ENCODE measurements at regions not wholly inside any gene's neighbourhood (a gene's known extent, or its start where the extent isn't known, plus 50 kb on each side); places are given as distances from the start of the nearest gene placed in this dataset.
A peak's percentile ranks its signal among the peaks of the same experiment; 100 is the strongest.

GRCh38 chr14:71354801-71355200 is 447.5 kb downstream of the PCNX1 start:
- Histone ChIP-seq H3K9me3 (ENCODE audit: control insufficient read depth, insufficient read depth, low read length) (no peaks in the 10 kb centered on the region), H2BK20ac (ENCODE audit: low read depth, low read length) (no peak overlapping the region), H4K20me1 (ENCODE audit: insufficient read depth, low read length) (peaks cover 10% of the 10 kb centered on the region; the same call in 1 of the 2 replicates), H3K4me1 (ENCODE audit: control insufficient read depth, insufficient read depth, low read length) (peaks cover 17% of the 10 kb centered on the region), H2AFZ (replicated peaks; ENCODE audit: low read length, poor library complexity) (no peak overlapping the region), H2AK9ac (replicated peaks; ENCODE audit: low read depth, low read length, poor library complexity) (no peak overlapping the region), H3K4me2 (ENCODE audit: low read depth, low read length) (peak overlapping the region; percentile 20; the same call in 1 of the 2 replicates), H4K8ac (ENCODE audit: low read depth in 2 of 2, low read length in 2 of 2) (peak overlapping the region in 1 of 2 experiments; percentile 43; a peak in 2 of 4 replicates), H4K91ac (ENCODE audit: insufficient read depth, low read depth, low read length) (peak overlapping the region; percentile 23; the same call in 1 of the 2 replicates), H3K4ac (ENCODE audit: low read depth, low read length) (no peak overlapping the region), H3K79me1 (ENCODE audit: low read depth in 1 of 2, low read length in 2 of 2) (peaks cover 27 to 65% of the 10 kb centered on the region in 2 experiments), H3K27me3 (ENCODE audit: control insufficient read depth, insufficient read depth, low read length) (no peaks in the 10 kb centered on the region), H3K18ac (ENCODE audit: low read depth, low read length) (peak overlapping the region; percentile 32), H3K23ac (ENCODE audit: low read depth, low read length) (peak overlapping the region; percentile 57; the same call in 1 of the 2 replicates), H3K9ac (ENCODE audit: low read depth, low read length) (no peak overlapping the region), H3K27ac (ENCODE audit: insufficient read depth, low read length) (no peak overlapping the region), H3K4me3 (ENCODE audit: insufficient read depth, low read depth, low read length) (no peak overlapping the region), H2BK15ac (ENCODE audit: low read depth, low read length) (0 out of 3 replicates have a peak overlapping the region, but pooled peaks have one; percentile 15), H3K56ac (ENCODE audit: extremely low read depth, insufficient read depth, low read length) (no peak overlapping the region), H2AK5ac (ENCODE audit: low read depth, low read length) (peak overlapping the region; percentile 46; the same call in 1 of the 2 replicates), H3K36me3 (ENCODE audit: control insufficient read depth, insufficient read depth, low read length) (no peaks in the 10 kb centered on the region), H3K14ac (replicated peaks; ENCODE audit: low read depth, low read length) (peak overlapping the region; percentile 48; the same call in 1 of the 2 replicates), H3K9me1 (ENCODE audit: insufficient read depth, low read length) (peaks cover 6% of the 10 kb centered on the region; the same call in 1 of the 2 replicates), H2BK5ac (ENCODE audit: low read depth, low read length, poor library complexity, severe bottlenecking) (peak overlapping the region; percentile 73), H2BK120ac (ENCODE audit: low read depth, low read length) (peak overlapping the region; percentile 25), H4K5ac (ENCODE audit: low read depth, low read length) (peak overlapping the region; percentile 13; the same call in 1 of the 2 replicates)
- BruUV-seq (replicated peaks) = no TSS peak
- ChIA-PET POLR2A (ENCODE audit: unreplicated experiment) (no interaction called here), CTCF (no interaction called here)
- in situ Hi-C loops (cut with MboI; ENCODE audit: low sequenced_read_pairs) (no loop called here), intact Hi-C loops (cut with micrococcal nuclease) (loop anchor here (5.0 kb wide), 1 partner anchor 58 kb away; no protein-coding TSS in a partner anchor), dilution Hi-C loops (cut with HindIII; ENCODE audit: low sequenced_read_pairs, unreplicated experiment) (no loop called here)
- peak; percentile 33 for DNase-seq
- no peak for ATAC-seq (ENCODE audit: low read depth)
- WGBS, 2 experiments (ENCODE audit: extremely low coverage in 2 of 2, insufficient read length in 1 of 2) = 82% methylated on average over 2 of the region's 5 CpGs; no CpG with 5 or more reads in 1 of the 2 experiments
- TF ChIP-seq CTCF (conservative IDR thresholded peaks at IDR 0.05; ENCODE audit: low read depth, low read length) = no peak
- no peak for TF ChIP-seq CHD1 (IDR thresholded peaks at IDR 0.05; ENCODE audit: low read depth, low read length)
- TF ChIP-seq POLR2A (IDR thresholded peaks at IDR 0.05; ENCODE audit: low read depth, low read length) = no peak
- TF ChIP-seq ELK1 (IDR thresholded peaks at IDR 0.05; ENCODE audit: borderline replicate concordance, low read depth, low read length) = no peak
- TF ChIP-seq, protein P1, sequence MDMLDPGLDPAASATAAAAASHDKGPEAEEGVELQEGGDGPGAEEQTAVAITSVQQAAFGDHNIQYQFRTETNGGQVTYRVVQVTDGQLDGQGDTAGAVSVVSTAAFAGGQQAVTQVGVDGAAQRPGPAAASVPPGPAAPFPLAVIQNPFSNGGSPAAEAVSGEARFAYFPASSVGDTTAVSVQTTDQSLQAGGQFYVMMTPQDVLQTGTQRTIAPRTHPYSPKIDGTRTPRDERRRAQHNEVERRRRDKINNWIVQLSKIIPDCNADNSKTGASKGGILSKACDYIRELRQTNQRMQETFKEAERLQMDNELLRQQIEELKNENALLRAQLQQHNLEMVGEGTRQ (IDR thresholded peaks at IDR 0.05; ENCODE audit: low read depth, low read length) = no peak
- no peak for TF ChIP-seq CEBPB (IDR thresholded peaks at IDR 0.05; ENCODE audit: low read depth, low read length)
- no peak for TF ChIP-seq MAFK (IDR thresholded peaks at IDR 0.05; ENCODE audit: low read depth, low read length)
- no peak for TF ChIP-seq NFE2L2 (IDR thresholded peaks at IDR 0.05; ENCODE audit: low read depth, low read length)
- no peak for TF ChIP-seq RCOR1 (IDR thresholded peaks at IDR 0.05; ENCODE audit: insufficient replicate concordance, low read length)
- no peak for TF ChIP-seq FOS (IDR thresholded peaks at IDR 0.05; ENCODE audit: low read depth, low read length)
- no peak for TF ChIP-seq RAD21 (IDR thresholded peaks at IDR 0.05; ENCODE audit: low read length)
- no peak for TF ChIP-seq MAZ (IDR thresholded peaks at IDR 0.05; ENCODE audit: borderline replicate concordance, low read depth, low read length)
- TF ChIP-seq SMC3 (IDR thresholded peaks at IDR 0.05; ENCODE audit: low read depth, low read length) = no peak
- no peak for TF ChIP-seq MXI1 (IDR thresholded peaks at IDR 0.05; ENCODE audit: borderline replicate concordance, low read depth, low read length)
- TF ChIP-seq RFX5 (IDR thresholded peaks at IDR 0.05; ENCODE audit: low read depth, low read length) = no peak
- no peak for TF ChIP-seq BHLHE40 (IDR thresholded peaks at IDR 0.05; ENCODE audit: low read depth, low read length)
